ENCODE measurements at regions not wholly inside any gene's neighbourhood (a gene's known extent, or its start where the extent isn't known, plus 50 kb on each side); places are given as distances from the start of the nearest gene placed in this dataset.

GRCh38 chr2:41873102-41874031 is 174.5 kb upstream of the PKDCC start:
- Histone ChIP-seq H3K36me3 (ENCODE audit: low read depth) (no peaks in the 10 kb centered on the region), H3K27ac (no peak overlapping the region), H3K4me3 (no peak overlapping the region), H3K4me2 (no peak overlapping the region), H3K79me2 (ENCODE audit: low read depth) (no peaks in the 10 kb centered on the region), H2AFZ (no peak overlapping the region), H4K20me1 (ENCODE audit: insufficient read depth) (no peaks in the 10 kb centered on the region), H3K27me3 (ENCODE audit: insufficient read depth, low read depth) (no peaks in the 10 kb centered on the region), H3K4me1 (replicated peaks; ENCODE audit: insufficient read depth) (no peaks in the 10 kb centered on the region), H3K9me2 (ENCODE audit: insufficient read depth) (no peaks in the 10 kb centered on the region), H3K9me3 (ENCODE audit: insufficient read depth, low read depth) (no peaks in the 10 kb centered on the region), H3F3A (ENCODE audit: insufficient read depth, low read depth) (no peaks in the 10 kb centered on the region)
- ChIA-PET POLR2A (ENCODE audit: unreplicated experiment) (interaction anchor here (0.7 kb wide), 1 partner anchor 93 kb away, joined by 3 read pairs; no protein-coding TSS in a partner anchor), CTCF (interaction anchor here (1.0 kb wide), 1 partner anchor 214 kb away, joined by 6 read pairs; no protein-coding TSS in a partner anchor)
- BruUV-seq (replicated peaks) = no TSS peak
- DNase-seq = no peak
- TF ChIP-seq EZH2 (IDR thresholded peaks at IDR 0.05; ENCODE audit: low read depth) (no peak), CTCF (conservative IDR thresholded peaks at IDR 0.05) (no peak)
- intact Hi-C loops (cut with micrococcal nuclease; ENCODE audit: unreplicated experiment) = loop anchor here (10.0 kb wide), 1 partner anchor 91 kb away; no protein-coding TSS in a partner anchor

DNA sequence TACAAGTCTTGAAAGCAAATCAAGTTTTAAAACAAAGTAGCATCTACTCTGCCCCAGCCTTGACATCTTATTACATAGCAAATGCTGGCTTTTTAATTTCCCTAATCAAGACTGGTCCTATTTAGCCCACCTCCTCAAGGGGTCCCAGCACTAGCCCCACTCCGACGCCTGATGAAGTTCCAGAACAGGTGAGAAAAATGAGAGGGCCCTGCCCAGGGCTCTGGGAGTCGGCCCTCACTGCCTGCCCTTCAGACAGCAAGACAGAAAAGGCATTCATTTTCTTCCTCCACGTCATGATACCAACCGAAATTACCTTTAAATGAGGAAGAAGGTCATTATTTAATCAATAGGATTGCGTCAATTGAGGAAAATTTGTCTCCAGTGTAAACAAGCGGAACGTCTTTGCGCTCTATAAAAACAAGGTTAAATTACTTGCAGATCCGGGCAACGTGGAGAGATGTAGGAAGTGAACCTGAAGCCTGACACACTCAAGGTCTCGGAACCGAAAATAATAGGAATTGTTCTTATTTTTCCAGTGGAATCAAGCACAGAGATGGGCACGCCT is 170.6 kb upstream of the PKDCC start:
- ChIA-PET CTCF (no interaction called here), POLR2A (ENCODE audit: unreplicated experiment) (no interaction called here)
- TF ChIP-seq EZH2 (IDR thresholded peaks at IDR 0.05; ENCODE audit: low read depth) (no peak), CTCF (conservative IDR thresholded peaks at IDR 0.05) (no peak)
- DNase-seq = no peak
- no TSS peak for BruUV-seq (replicated peaks)
- Histone ChIP-seq H3F3A (ENCODE audit: insufficient read depth, low read depth) (no peaks in the 10 kb centered on the region), H3K27me3 (ENCODE audit: insufficient read depth, low read depth) (no peaks in the 10 kb centered on the region), H4K20me1 (ENCODE audit: insufficient read depth) (no peaks in the 10 kb centered on the region), H3K79me2 (ENCODE audit: low read depth) (no peaks in the 10 kb centered on the region), H3K4me3 (no peak overlapping the region), H3K9me2 (ENCODE audit: insufficient read depth) (no peaks in the 10 kb centered on the region), H2AFZ (no peak overlapping the region), H3K36me3 (ENCODE audit: low read depth) (no peaks in the 10 kb centered on the region), H3K4me2 (no peak overlapping the region), H3K9me3 (ENCODE audit: insufficient read depth, low read depth) (no peaks in the 10 kb centered on the region), H3K27ac (no peak overlapping the region), H3K4me1 (replicated peaks; ENCODE audit: insufficient read depth) (no peaks in the 10 kb centered on the region)
- intact Hi-C loops (cut with micrococcal nuclease; ENCODE audit: unreplicated experiment) = loop anchor here (10.0 kb wide), 1 partner anchor 88 kb away; no protein-coding TSS in a partner anchor

GRCh38 chr2:41878056-41878455 is 169.8 kb upstream of the PKDCC start:
- no peak for DNase-seq
- H3F3A ChIP-seq (ENCODE audit: insufficient read depth, low read depth) = no peaks in the 10 kb centered on the region
- H2AFZ ChIP-seq = no peak overlapping the region
- H3K9me3 ChIP-seq (ENCODE audit: insufficient read depth, low read depth) = no peaks in the 10 kb centered on the region; the same call in 1 of the 2 replicates
- CTCF ChIA-PET = no interaction called here
- intact Hi-C loops (cut with micrococcal nuclease; ENCODE audit: unreplicated experiment) = loop anchor here (10.0 kb wide), 1 partner anchor 87 kb away; no protein-coding TSS in a partner anchor
- POLR2A ChIA-PET (ENCODE audit: unreplicated experiment) = no interaction called here
- H4K20me1 ChIP-seq (ENCODE audit: insufficient read depth) = no peaks in the 10 kb centered on the region
- no peaks in the 10 kb centered on the region for H3K36me3 ChIP-seq (ENCODE audit: low read depth)
- no peak for TF ChIP-seq CTCF (conservative IDR thresholded peaks at IDR 0.05)
- TF ChIP-seq EZH2 (IDR thresholded peaks at IDR 0.05; ENCODE audit: low read depth) = no peak
- no peaks in the 10 kb centered on the region for H3K79me2 ChIP-seq (ENCODE audit: low read depth)
- no peak overlapping the region for H3K27ac ChIP-seq
- H3K4me1 ChIP-seq (replicated peaks; ENCODE audit: insufficient read depth) = no peaks in the 10 kb centered on the region
- no peaks in the 10 kb centered on the region for H3K9me2 ChIP-seq (ENCODE audit: insufficient read depth)
- no peak overlapping the region for H3K4me3 ChIP-seq
- no peaks in the 10 kb centered on the region for H3K27me3 ChIP-seq (ENCODE audit: insufficient read depth, low read depth)
- no TSS peak for BruUV-seq (replicated peaks)
- no peak overlapping the region for H3K4me2 ChIP-seq

Measured in PC-9 (cell line).